Activated CD4-positive, alpha-beta T cell treated with anti-CD3 and anti-CD28 coated beads, Interleukin-2, Interleukin-4, amounts not matched to agents 100 ng/mL and 50 ng/mL, durations not matched to agents 16 hours and 8 hours (primary cell): ENCODE measurements at regions not wholly inside any gene's neighbourhood (a gene's known extent, or its start where the extent isn't known, plus 50 kb on each side); places are given as distances from the start of the nearest gene placed in this dataset.

Experiments used
- DNase-seq: peaks from one replicate; pipeline ENCODE4 v3.0.0-alpha.2; 2020; ENCODE audit warnings: low spot score

- no peak for DNase-seq
These were observed 581.4 kb downstream of the CDK5RAP2 start for GRCh38 chr9:119998614-119999013.

- no peak for DNase-seq
These were observed 588.2 kb downstream of the CDK5RAP2 start for GRCh38 chr9:119991797-119992196.

GRCh38 chr9:119986713-119987112 is 593.3 kb downstream of the CDK5RAP2 start:
- DNase-seq, result no peak

- DNase-seq, result no peak
These were observed 593.8 kb downstream of the CDK5RAP2 start for GRCh38 chr9:119986205-119986604.

- no peak for DNase-seq
These were observed 604.8 kb upstream of the BRINP1 start for GRCh38 chr9:119974026-119974425.

- DNase-seq, result peak; percentile 49
These were observed 599.8 kb upstream of the BRINP1 start for GRCh38 chr9:119968836-119969707.

- DNase-seq, result no peak
These were observed 598.8 kb upstream of the BRINP1 start for GRCh38 chr9:119967867-119968535.

GRCh38 chr9:119963798-119964372 is 594.6 kb upstream of the BRINP1 start:
- no peak for DNase-seq

GRCh38 chr9:119963258-119963797 is 594.1 kb upstream of the BRINP1 start:
- DNase-seq, result no peak

GRCh38 chr9:119961774-119962424 is 592.7 kb upstream of the BRINP1 start:
- DNase-seq, result peak; percentile 11

- no peak for DNase-seq
These were observed 590.8 kb upstream of the BRINP1 start for GRCh38 chr9:119959846-119960545.

- DNase-seq, result no peak
These were observed 586.9 kb upstream of the BRINP1 start for GRCh38 chr9:119956111-119956510.

GRCh38 chr9:119955276-119955675 is 586.0 kb upstream of the BRINP1 start:
- DNase-seq, result no peak

GRCh38 chr9:119951591-119951990 is 582.4 kb upstream of the BRINP1 start:
- DNase-seq, result no peak

GRCh38 chr9:119951090-119951489 is 581.9 kb upstream of the BRINP1 start:
- no peak for DNase-seq

- no peak for DNase-seq
These were observed 576.5 kb upstream of the BRINP1 start for GRCh38 chr9:119945686-119946085.

- no peak for DNase-seq
These were observed 571.9 kb upstream of the BRINP1 start for GRCh38 chr9:119941091-119941490.

GRCh38 chr9:119938871-119939270 is 569.6 kb upstream of the BRINP1 start:
- DNase-seq, result no peak

GRCh38 chr9:119934497-119934896 is 565.3 kb upstream of the BRINP1 start:
- DNase-seq, result no peak

- DNase-seq, result no peak
These were observed 564.0 kb upstream of the BRINP1 start for GRCh38 chr9:119933191-119933590.

- DNase-seq, result no peak
These were observed 555.5 kb upstream of the BRINP1 start for GRCh38 chr9:119924736-119925135.

GRCh38 chr9:119917175-119917574 is 547.9 kb upstream of the BRINP1 start:
- no peak for DNase-seq
